Natural killer cell (primary cell): ENCODE measurements at regions not wholly inside any gene's neighbourhood (a gene's known extent, or its start where the extent isn't known, plus 50 kb on each side); places are given as distances from the start of the nearest gene placed in this dataset.

Source experiments
- ATAC-seq, 3 donors: fragments of 150-1000 bp in 2 of 3; fragments of 200-7000 bp in 1 of 3; cut with Tn5 transposase; 1 replicate in 1 of 3; 2 replicates in 2 of 3; pipeline ENCODE4 v1.10.0; 2021; ENCODE audit warnings: mild to moderate bottlenecking in 2 of 3, moderate library complexity in 2 of 3
- DNase-seq, 2 donors: peaks; one replicate each; pipeline versions ENCODE4 v3.0.0 to v3.0.0-alpha.2; 2013 to 2021; ENCODE audit warnings: mixed read lengths in 1 of 2
- H3K27ac ChIP-seq: one replicate; pipeline ENCODE4 v1.5.1; 2013; ENCODE audit warnings: mild to moderate bottlenecking, low read length
- H3K27me3 ChIP-seq: one replicate; pipeline ENCODE4 v1.6.1; 2013; ENCODE audit warnings: low read length; ENCODE audit not compliant: control insufficient read depth, insufficient read depth
- H3K36me3 ChIP-seq: one replicate; pipeline ENCODE4 v1.6.1; 2013; ENCODE audit warnings: low read length; ENCODE audit not compliant: control insufficient read depth, insufficient read depth
- H3K4me1 ChIP-seq: one replicate; pipeline ENCODE4 v1.6.1; 2013; ENCODE audit warnings: low read length; ENCODE audit not compliant: control insufficient read depth, insufficient read depth
- H3K4me3 ChIP-seq: one replicate; pipeline ENCODE4 v1.5.1; 2013; ENCODE audit warnings: low read length
- H3K9me3 ChIP-seq: one replicate; pipeline ENCODE4 v1.6.1; 2013; ENCODE audit warnings: low read length; ENCODE audit not compliant: control insufficient read depth, insufficient read depth
- H3K27ac Mint-ChIP-seq, 2 donors: one replicate each; pipeline ENCODE4 v1.8.0; 2022; ENCODE audit warnings: mild to moderate bottlenecking in 2 of 2, mixed read lengths in 2 of 2, moderate library complexity in 1 of 2
- H3K27me3 Mint-ChIP-seq, 2 donors: one replicate each; pipeline ENCODE4 v1.8.0; 2022; ENCODE audit warnings: low read depth in 2 of 2, mixed read lengths in 2 of 2
- H3K36me3 Mint-ChIP-seq: one replicate; pipeline ENCODE4 v1.8.0; 2022; ENCODE audit warnings: mixed read lengths
- H3K4me1 Mint-ChIP-seq, 2 donors: one replicate each; pipeline ENCODE4 v1.8.0; 2022; ENCODE audit warnings: mixed read lengths in 2 of 2
- H3K4me3 Mint-ChIP-seq: one replicate; pipeline ENCODE4 v1.8.0; 2022; ENCODE audit warnings: mild to moderate bottlenecking, moderate library complexity, mixed read lengths
- H3K9me3 Mint-ChIP-seq, 2 donors: one replicate each; pipeline ENCODE4 v1.8.0; 2022; ENCODE audit warnings: mixed read lengths in 2 of 2
- WGBS: methylation state at CpG from one replicate; pipeline ENCODE4 v1.1.7; 2013; ENCODE audit warnings: missing lambda C conversion rate; ENCODE audit not compliant: insufficient coverage; 5-methylcytosine and 5-hydroxymethylcytosine counted together
- intact Hi-C: fragments of 100-400 bp; cut with micrococcal nuclease; formaldehyde crosslinking; loops from one replicate; pipeline ENCODE4 v1.14.2; 2022
- TF ChIP-seq, protein P1 (sequence below): fragments of 200-600 bp; IDR thresholded peaks from one replicate; pipeline ENCODE4 v1.8.0; 2022; ENCODE audit warnings: antibody characterized with exemption

- H3K27me3 ChIP-seq, result no peaks in the 10 kb centered on the region
- ATAC-seq (no peak), DNase-seq (no peak)
- H3K9me3 ChIP-seq, result no peaks in the 10 kb centered on the region
- H3K27ac ChIP-seq, result no peak overlapping the region
- no peak overlapping the region for H3K4me3 ChIP-seq
- Mint-ChIP-seq H3K9me3 (peaks cover 0 to 3% of the 10 kb centered on the region in 2 donors), H3K4me1 (no peaks in the 10 kb centered on the region), H3K4me3 (no peak overlapping the region), H3K27me3 (peaks cover 12 to 19% of the 10 kb centered on the region in 2 donors), H3K36me3 (no peaks in the 10 kb centered on the region), H3K27ac (no peak overlapping the region)
- no peaks in the 10 kb centered on the region for H3K36me3 ChIP-seq
- TF ChIP-seq, protein P1, sequence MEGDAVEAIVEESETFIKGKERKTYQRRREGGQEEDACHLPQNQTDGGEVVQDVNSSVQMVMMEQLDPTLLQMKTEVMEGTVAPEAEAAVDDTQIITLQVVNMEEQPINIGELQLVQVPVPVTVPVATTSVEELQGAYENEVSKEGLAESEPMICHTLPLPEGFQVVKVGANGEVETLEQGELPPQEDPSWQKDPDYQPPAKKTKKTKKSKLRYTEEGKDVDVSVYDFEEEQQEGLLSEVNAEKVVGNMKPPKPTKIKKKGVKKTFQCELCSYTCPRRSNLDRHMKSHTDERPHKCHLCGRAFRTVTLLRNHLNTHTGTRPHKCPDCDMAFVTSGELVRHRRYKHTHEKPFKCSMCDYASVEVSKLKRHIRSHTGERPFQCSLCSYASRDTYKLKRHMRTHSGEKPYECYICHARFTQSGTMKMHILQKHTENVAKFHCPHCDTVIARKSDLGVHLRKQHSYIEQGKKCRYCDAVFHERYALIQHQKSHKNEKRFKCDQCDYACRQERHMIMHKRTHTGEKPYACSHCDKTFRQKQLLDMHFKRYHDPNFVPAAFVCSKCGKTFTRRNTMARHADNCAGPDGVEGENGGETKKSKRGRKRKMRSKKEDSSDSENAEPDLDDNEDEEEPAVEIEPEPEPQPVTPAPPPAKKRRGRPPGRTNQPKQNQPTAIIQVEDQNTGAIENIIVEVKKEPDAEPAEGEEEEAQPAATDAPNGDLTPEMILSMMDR, result no peak
- intact Hi-C loops, result no loop called here
- WGBS, result 100% methylated on average over 1 of the region's 2 CpGs
- H3K4me1 ChIP-seq, result no peaks in the 10 kb centered on the region
These were observed 429.7 kb upstream of the RASGRP1 start for GRCh38 chr15:38994310-38994709.

DNA sequence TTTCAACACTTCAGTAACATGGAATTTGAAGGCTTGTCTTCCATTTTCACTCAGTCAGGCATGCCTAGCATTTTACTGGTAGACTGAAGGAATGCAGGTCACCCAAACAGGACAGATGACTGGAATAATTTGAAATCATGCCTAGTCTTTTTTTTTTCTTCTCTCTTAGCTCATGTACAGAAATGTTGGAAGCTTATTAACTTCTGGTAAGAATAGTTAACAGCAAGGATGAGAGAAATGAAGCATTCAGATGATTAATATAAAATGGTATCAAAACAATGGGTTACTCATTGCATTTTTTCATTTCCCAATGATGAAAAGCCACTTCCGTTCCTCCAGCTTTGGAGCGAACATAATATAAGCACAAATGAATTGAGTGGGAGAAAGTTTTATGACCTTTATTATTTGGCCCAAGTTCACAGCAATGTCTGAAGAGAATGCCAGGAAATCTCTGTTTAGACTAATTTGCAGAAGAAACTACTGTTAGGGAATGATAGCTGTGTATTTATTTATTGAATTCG lies 431.6 kb upstream of the RASGRP1 start:
- WGBS, result 100% methylated on average over 2 of the region's 3 CpGs
- ATAC-seq (no peak), DNase-seq (no peak)
- no peak overlapping the region for H3K27ac Mint-ChIP-seq
- Histone ChIP-seq H3K27ac (no peak overlapping the region), H3K27me3 (no peaks in the 10 kb centered on the region), H3K4me1 (no peaks in the 10 kb centered on the region), H3K4me3 (no peak overlapping the region), H3K36me3 (no peaks in the 10 kb centered on the region), H3K9me3 (no peaks in the 10 kb centered on the region)
- H3K27me3 Mint-ChIP-seq, result peaks cover 12 to 30% of the 10 kb centered on the region in 2 donors
- no peaks in the 10 kb centered on the region for H3K36me3 Mint-ChIP-seq
- peaks cover 0 to 3% of the 10 kb centered on the region in 2 donors for H3K9me3 Mint-ChIP-seq
- H3K4me1 Mint-ChIP-seq, result peaks cover 0 to 4% of the 10 kb centered on the region in 2 donors
- intact Hi-C loops, result no loop called here
- TF ChIP-seq, protein P1, result no peak
- H3K4me3 Mint-ChIP-seq, result no peak overlapping the region

GRCh38 chr15:38997841-38998240 lies 433.2 kb upstream of the RASGRP1 start:
- Mint-ChIP-seq H3K36me3 (no peaks in the 10 kb centered on the region), H3K4me3 (no peak overlapping the region), H3K9me3 (peaks cover 0 to 3% of the 10 kb centered on the region in 2 donors), H3K27ac (no peak overlapping the region), H3K4me1 (peaks cover 0 to 4% of the 10 kb centered on the region in 2 donors), H3K27me3 (peaks cover 12 to 32% of the 10 kb centered on the region in 2 donors)
- WGBS, result no CpG with 5 or more reads among the region's 1 CpG
- no peaks in the 10 kb centered on the region for H3K4me1 ChIP-seq
- no peak for DNase-seq
- TF ChIP-seq, protein P1, result no peak
- no peak for ATAC-seq
- no peaks in the 10 kb centered on the region for H3K9me3 ChIP-seq
- no peak overlapping the region for H3K27ac ChIP-seq
- H3K4me3 ChIP-seq, result no peak overlapping the region
- intact Hi-C loops, result no loop called here
- no peaks in the 10 kb centered on the region for H3K36me3 ChIP-seq
- no peaks in the 10 kb centered on the region for H3K27me3 ChIP-seq

DNA sequence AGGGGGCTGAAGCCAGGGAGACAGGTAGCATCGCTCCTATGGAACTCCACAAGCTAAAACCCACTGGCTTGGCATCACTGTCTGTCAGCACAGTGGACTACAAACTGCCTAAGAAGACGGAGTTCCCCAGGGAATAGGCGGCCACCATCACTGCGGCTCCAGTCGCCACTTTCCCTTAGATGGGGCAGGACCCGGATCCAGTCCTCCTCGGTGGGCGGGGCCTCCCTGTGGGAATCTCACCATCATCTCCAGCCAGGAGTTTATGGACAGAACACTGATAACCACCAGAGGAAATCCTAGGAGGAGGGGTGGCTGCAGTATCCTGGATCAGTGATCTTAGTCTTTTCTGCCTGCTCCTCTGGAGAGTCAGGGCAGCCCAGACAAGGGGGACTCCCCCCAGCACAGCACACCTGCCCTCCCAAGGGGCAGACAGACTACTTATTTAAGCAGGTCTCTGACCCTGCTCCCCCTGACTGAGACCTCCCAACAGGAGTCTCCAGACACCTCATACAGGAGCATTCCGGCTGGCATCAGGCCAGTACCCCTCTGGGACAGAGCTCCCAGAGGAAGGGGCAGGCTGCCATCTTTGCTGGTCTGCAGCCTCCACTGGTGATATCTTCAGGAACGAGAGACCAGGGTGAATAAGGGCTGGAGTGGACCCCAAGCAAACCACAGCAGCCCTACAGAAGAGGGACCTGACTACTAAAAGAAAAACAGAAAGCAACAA lies 435.6 kb upstream of the RASGRP1 start:
- Histone ChIP-seq H3K27ac (no peak overlapping the region), H3K27me3 (no peaks in the 10 kb centered on the region), H3K4me3 (no peak overlapping the region), H3K36me3 (no peaks in the 10 kb centered on the region), H3K4me1 (no peaks in the 10 kb centered on the region), H3K9me3 (no peaks in the 10 kb centered on the region)
- TF ChIP-seq, protein P1, result no peak
- H3K4me3 Mint-ChIP-seq, result no peak overlapping the region
- H3K27me3 Mint-ChIP-seq, result peaks cover 10 to 24% of the 10 kb centered on the region in 2 donors
- DNase-seq, result no peak
- peaks cover 0 to 4% of the 10 kb centered on the region in 2 donors for H3K4me1 Mint-ChIP-seq
- H3K9me3 Mint-ChIP-seq, result peaks cover 0 to 3% of the 10 kb centered on the region in 2 donors
- intact Hi-C loops, result no loop called here
- no peak overlapping the region for H3K27ac Mint-ChIP-seq
- 80% methylated on average over 10 of the region's 10 CpGs for WGBS
- no peak for ATAC-seq
- H3K36me3 Mint-ChIP-seq, result no peaks in the 10 kb centered on the region
